ENCODE measurements at regions not wholly inside any gene's neighbourhood (a gene's known extent, or its start where the extent isn't known, plus 50 kb on each side); places are given as distances from the start of the nearest gene placed in this dataset.

GRCh38 chr1:98386675-98387440 is 274.7 kb upstream of the SNX7 start (continued):
- TF ChIP-seq ZBTB33 (IDR thresholded peaks at IDR 0.05; ENCODE audit: borderline replicate concordance, low read depth) (no peak), IRF3 (IDR thresholded peaks at IDR 0.05; ENCODE audit: low read depth, low read length) (no peak)

GRCh38 chr1:98385652-98386051 is 275.9 kb upstream of the SNX7 start:
- ChIA-PET CTCF (no interaction called here), POLR2A (no interaction called here)
- Histone ChIP-seq H3K79me2 (ENCODE audit: insufficient read depth) (no peaks in the 10 kb centered on the region), H3K4me1 (ENCODE audit: control insufficient read depth in 1 of 2, insufficient read depth in 2 of 2, low read depth in 1 of 2, low read length in 1 of 2) (peaks cover 18 to 47% of the 10 kb centered on the region in 2 experiments), H3K9me3 (no peaks in the 10 kb centered on the region), H3K36me3 (replicated peaks in 1 of 2; ENCODE audit: control insufficient read depth in 1 of 2, insufficient read depth in 2 of 2, low read length in 1 of 2) (no peaks in the 10 kb centered on the region), H4K20me1 (ENCODE audit: insufficient read depth) (no peaks in the 10 kb centered on the region), H3K9ac (no peak overlapping the region), H3K4me3 (ENCODE audit: low read depth in 2 of 2, low read length in 1 of 2) (no peak overlapping the region), H3K27ac (ENCODE audit: low read depth in 2 of 2, low read length in 1 of 2) (no peak overlapping the region), H3F3A (replicated peaks; ENCODE audit: insufficient read depth) (peaks cover 10% of the 10 kb centered on the region), H3K27me3 (ENCODE audit: insufficient read depth) (no peaks in the 10 kb centered on the region), H3K9me2 (no peaks in the 10 kb centered on the region), H3K4me2 (no peak overlapping the region), H2AFZ (ENCODE audit: low read depth) (no peak overlapping the region)
- 64% methylated on average over 1 of the region's 1 CpG for WGBS (ENCODE audit: low lambda C conversion rate)
- TF ChIP-seq TEAD4 (IDR thresholded peaks at IDR 0.05; ENCODE audit: borderline replicate concordance, insufficient read depth), result no peak
- no peak for TF ChIP-seq EP300 (IDR thresholded peaks at IDR 0.05; ENCODE audit: borderline replicate concordance in 1 of 2, low read depth in 1 of 2, low read length in 1 of 2)
- no peak for TF ChIP-seq NRF1 (IDR thresholded peaks at IDR 0.05; ENCODE audit: low read depth, low read length)
- TF ChIP-seq FOSL2 (IDR thresholded peaks at IDR 0.05; ENCODE audit: borderline replicate concordance, low read depth), result no peak
- TF ChIP-seq CHD2 (IDR thresholded peaks at IDR 0.05; ENCODE audit: low read length, partially characterized antibody), result no peak
- no peak for TF ChIP-seq IRF3 (IDR thresholded peaks at IDR 0.05; ENCODE audit: low read depth, low read length)
- TF ChIP-seq MAX (IDR thresholded peaks at IDR 0.05; ENCODE audit: low read depth), result no peak
- no peak for DNase-seq
